HEK293T (cell line): ENCODE measurements at regions not wholly inside any gene's neighbourhood (a gene's known extent, or its start where the extent isn't known, plus 50 kb on each side); places are given as distances from the start of the nearest gene placed in this dataset.

Source experiments
- CTCF ChIA-PET: fragments of 350-600 bp; formaldehyde crosslinking; extraction: SDS; loops from one replicate; lab custom pipeline; 2021; ENCODE audit warnings: antibody characterized with exemption, inconsistent platforms; lab: Yijun Ruan, JAX
- POLR2A ChIA-PET: fragments of 350-600 bp; formaldehyde crosslinking; extraction: SDS; loops from one replicate; lab custom pipeline; 2020; ENCODE audit warnings: antibody characterized with exemption, inconsistent platforms; lab: Yijun Ruan, JAX
- DNase-seq: peaks from one replicate; pipeline ENCODE4 v3.0.0; 2012; ENCODE audit warnings: mixed read lengths; ENCODE audit errors: extremely low spot score
- ARNT ChIP-seq: fragments of 450-650 bp; IDR thresholded peaks from 2 replicates; pipeline ENCODE4 v1.6.1; 2017; ENCODE audit warnings: mild to moderate bottlenecking
- BHLHE40 ChIP-seq: fragments of 450-650 bp; IDR thresholded peaks from 2 replicates; pipeline ENCODE4 v1.6.1; 2016; ENCODE audit warnings: mild to moderate bottlenecking, moderate library complexity, borderline replicate concordance
- CTBP1 ChIP-seq: fragments of 450-650 bp; IDR thresholded peaks from 2 replicates; pipeline ENCODE4 v1.6.1; 2016; ENCODE audit warnings: borderline replicate concordance
- ELF4 ChIP-seq: fragments of 450-650 bp; IDR thresholded peaks from 2 replicates; pipeline ENCODE4 v1.6.1; 2017; ENCODE audit warnings: antibody characterized with exemption
- FOXA1 ChIP-seq: fragments of 450-650 bp; IDR thresholded peaks from 2 replicates; pipeline ENCODE4 v1.6.1; 2016; ENCODE audit warnings: mild to moderate bottlenecking
- FOXK2 ChIP-seq: fragments of 450-650 bp; IDR thresholded peaks from 2 replicates; pipeline ENCODE4 v1.6.1; 2016; ENCODE audit warnings: mild to moderate bottlenecking
- FOXM1 ChIP-seq: fragments of 450-650 bp; IDR thresholded peaks from 2 replicates; pipeline ENCODE4 v1.6.1; 2017; ENCODE audit warnings: mild to moderate bottlenecking, borderline replicate concordance
- HDGF ChIP-seq: fragments of 450-650 bp; IDR thresholded peaks from 2 replicates; pipeline ENCODE4 v1.6.1; 2017; ENCODE audit warnings: antibody characterized with exemption, borderline replicate concordance
- L3MBTL2 ChIP-seq: fragments of 450-650 bp; conservative IDR thresholded peaks from 2 replicates; pipeline ENCODE4 v1.6.1; 2016; ENCODE audit warnings: mild to moderate bottlenecking
- LEF1 ChIP-seq: fragments of 450-650 bp; IDR thresholded peaks from 2 replicates; pipeline ENCODE4 v1.6.1; 2017; ENCODE audit warnings: mild to moderate bottlenecking, borderline replicate concordance
- NFRKB ChIP-seq: fragments of 450-650 bp; IDR thresholded peaks from 2 replicates; pipeline ENCODE4 v1.6.1; 2016; ENCODE audit warnings: mild to moderate bottlenecking, moderate library complexity
- PKNOX1 ChIP-seq: fragments of 450-650 bp; IDR thresholded peaks from 2 replicates; pipeline ENCODE4 v1.6.1; 2016
- SP1 ChIP-seq: fragments of 450-650 bp; IDR thresholded peaks from 2 replicates; pipeline ENCODE4 v1.6.1; 2017
- SUZ12 ChIP-seq: fragments of 450-650 bp; IDR thresholded peaks from 2 replicates; pipeline ENCODE4 v1.6.1; 2016; ENCODE audit warnings: mild to moderate bottlenecking
- TARDBP ChIP-seq: fragments of 450-650 bp; IDR thresholded peaks from 2 replicates; pipeline ENCODE4 v1.6.1; 2016
- ZNF384 ChIP-seq: fragments of 450-650 bp; IDR thresholded peaks from 2 replicates; pipeline ENCODE4 v1.6.1; 2016

- POLR2A ChIA-PET, result no interaction called here
- TF ChIP-seq FOXA1 (no peak), HDGF (no peak), ELF4 (no peak), ZNF384 (no peak)
- CTCF ChIA-PET, result no interaction called here
- no peak for DNase-seq
These were observed 51.2 kb upstream of the PRR5 start for GRCh38 chr22:44650806-44651205.

- CTCF ChIA-PET, result interaction anchor here (0.6 kb wide), 1 partner anchor 316 kb away, joined by 3 read pairs; no protein-coding TSS in a partner anchor
- DNase-seq, result no peak
- TF ChIP-seq FOXM1, result no peak
- no peak for TF ChIP-seq NFRKB
- TF ChIP-seq L3MBTL2, result no peak
- TF ChIP-seq FOXK2, result no peak
- TF ChIP-seq ARNT, result no peak
- TF ChIP-seq ELF4, result no peak
- POLR2A ChIA-PET, result no interaction called here
These were observed 53.0 kb upstream of the PRR5 start for GRCh38 chr22:44648821-44649565.

- ChIA-PET CTCF (interaction anchor here (0.5 kb wide), 1 partner anchor 10 kb away, joined by 4 read pairs; no protein-coding TSS in a partner anchor), POLR2A (no interaction called here)
- TF ChIP-seq ARNT (no peak), SP1 (no peak), FOXA1 (no peak), ZNF384 (no peak), FOXM1 (no peak), ELF4 (no peak), L3MBTL2 (no peak), BHLHE40 (no peak), SUZ12 (no peak), PKNOX1 (no peak), LEF1 (no peak), TARDBP (no peak), CTBP1 (no peak), FOXK2 (no peak), HDGF (no peak), NFRKB (no peak)
- no peak for DNase-seq
These were observed 53.8 kb upstream of the PRR5 start for GRCh38 chr22:44648085-44648820.

GRCh38 chr22:44647141-44647540 lies 54.9 kb upstream of the PRR5 start:
- ChIA-PET POLR2A (no interaction called here), CTCF (no interaction called here)
- no peak for TF ChIP-seq L3MBTL2
- TF ChIP-seq BHLHE40, result no peak
- TF ChIP-seq SUZ12, result no peak
- no peak for TF ChIP-seq ARNT
- TF ChIP-seq TARDBP, result no peak
- TF ChIP-seq HDGF, result no peak
- no peak for TF ChIP-seq LEF1
- no peak for TF ChIP-seq FOXA1
- TF ChIP-seq ZNF384, result no peak
- no peak for TF ChIP-seq PKNOX1
- no peak for TF ChIP-seq NFRKB
- TF ChIP-seq FOXM1, result no peak
- TF ChIP-seq SP1, result no peak
- TF ChIP-seq CTBP1, result no peak

GRCh38 chr22:44646668-44647067 lies 55.3 kb upstream of the PRR5 start:
- ChIA-PET CTCF (no interaction called here), POLR2A (interaction anchor here (1.0 kb wide), 1 partner anchor 12 kb away, joined by 3 read pairs; no protein-coding TSS in a partner anchor)
- no peak for DNase-seq
- TF ChIP-seq FOXM1, result no peak
- no peak for TF ChIP-seq FOXK2
- TF ChIP-seq FOXA1, result no peak
- no peak for TF ChIP-seq SUZ12
- no peak for TF ChIP-seq BHLHE40
- TF ChIP-seq SP1, result no peak
- no peak for TF ChIP-seq ELF4
- no peak for TF ChIP-seq LEF1
- no peak for TF ChIP-seq ARNT
- TF ChIP-seq PKNOX1, result no peak
- no peak for TF ChIP-seq TARDBP
- no peak for TF ChIP-seq ZNF384
- TF ChIP-seq CTBP1, result no peak
- no peak for TF ChIP-seq L3MBTL2
- no peak for TF ChIP-seq NFRKB
- TF ChIP-seq HDGF, result no peak

More at GRCh38 chr22:44647141-44647540, 54.9 kb upstream of the PRR5 start:
- no peak for DNase-seq

GRCh38 chr22:44646141-44646540 lies 55.9 kb upstream of the PRR5 start:
- ChIA-PET POLR2A (interaction anchor here (1.0 kb wide), 1 partner anchor 13 kb away, joined by 3 read pairs; no protein-coding TSS in a partner anchor), CTCF (no interaction called here)
- TF ChIP-seq FOXA1, result no peak
- TF ChIP-seq FOXM1, result no peak
- TF ChIP-seq HDGF, result no peak
- no peak for TF ChIP-seq L3MBTL2
- no peak for TF ChIP-seq ZNF384
- TF ChIP-seq BHLHE40, result no peak
- TF ChIP-seq LEF1, result no peak
- TF ChIP-seq SP1, result no peak
- no peak for TF ChIP-seq ELF4
- TF ChIP-seq TARDBP, result no peak
- no peak for TF ChIP-seq ARNT
- no peak for TF ChIP-seq FOXK2
- no peak for TF ChIP-seq CTBP1
- TF ChIP-seq NFRKB, result no peak
- TF ChIP-seq SUZ12, result no peak
- no peak for TF ChIP-seq PKNOX1
- DNase-seq, result no peak
